ENCODE measurements at regions not wholly inside any gene's neighbourhood (a gene's known extent, or its start where the extent isn't known, plus 50 kb on each side); places are given as distances from the start of the nearest gene placed in this dataset.
"Not testable (repeated sequence)": the region's sequence is repeated elsewhere in the genome, so short reads cannot be mapped to it uniquely, and the experiment has no call there.

DNA sequence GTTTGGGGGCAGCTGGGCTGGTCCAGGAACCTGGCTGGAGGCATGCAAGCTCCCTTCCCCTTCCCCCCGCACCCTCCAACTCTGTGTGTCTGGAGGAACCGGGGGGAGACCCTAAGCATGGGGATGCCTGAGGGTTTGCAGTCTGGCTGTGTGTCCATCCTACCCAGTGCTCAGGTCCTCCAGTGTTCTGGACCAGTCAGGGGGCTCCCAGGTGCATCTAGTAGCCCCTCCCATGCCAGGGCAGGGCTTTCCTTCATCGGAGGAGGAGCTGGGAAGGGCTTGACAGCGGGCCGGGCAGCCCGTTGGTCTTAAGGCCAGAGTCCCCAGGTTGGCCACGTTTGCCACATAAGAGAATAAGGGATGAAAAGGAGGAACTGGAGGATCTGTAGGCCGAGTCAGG lies 62.6 kb upstream of the IGFBPL1 start:
- Histone ChIP-seq H4K20me1 (ENCODE audit: control insufficient read depth, extremely low read depth, insufficient read depth, low read length) (no peaks in the 10 kb centered on the region), H3K9ac (ENCODE audit: control insufficient read depth, extremely low read depth, insufficient read depth, low read length) (no peak overlapping the region), H2AFZ (ENCODE audit: control insufficient read depth, low read length) (no peak overlapping the region), H3K4me1 (ENCODE audit: control insufficient read depth, extremely low read depth, insufficient read depth, low read length) (peaks cover 16% of the 10 kb centered on the region), H3K79me2 (ENCODE audit: control insufficient read depth, insufficient read depth, low read length) (no peaks in the 10 kb centered on the region), H3K27ac (ENCODE audit: control insufficient read depth, insufficient read depth, low read length) (no peak overlapping the region), H3K9me1 (ENCODE audit: control insufficient read depth, extremely low read depth, insufficient read depth, low read length) (no peaks in the 10 kb centered on the region), H3K4me2 (ENCODE audit: control insufficient read depth, extremely low read depth, insufficient read depth, low read depth, low read length) (no peak overlapping the region), H3K4me3 (ENCODE audit: control insufficient read depth in 2 of 3, extremely low read depth in 1 of 3, insufficient read depth in 2 of 3, low read depth in 1 of 3, low read length in 3 of 3) (no peak overlapping the region), H3K36me3 (ENCODE audit: control insufficient read depth in 2 of 2, extremely low read depth in 1 of 2, insufficient read depth in 2 of 2, low read length in 2 of 2) (no peaks in the 10 kb centered on the region), H3K27me3 (ENCODE audit: control insufficient read depth, extremely low read depth, insufficient read depth, low read length) (no peaks in the 10 kb centered on the region), H3K9me3 (ENCODE audit: control insufficient read depth, low read depth, low read length) (no peaks in the 10 kb centered on the region)
- FAIRE-seq (no peak), DNase-seq (ENCODE audit: low read depth, low spot score) (no peak)
- dilution Hi-C loops (cut with MboI; ENCODE audit: extremely low pct_ligation_motif_present, low sequenced_read_pairs) = no loop called here
- TF ChIP-seq EZH2 (IDR thresholded peaks at IDR 0.05; ENCODE audit: low read length) (no peak), CTCF (optimal IDR thresholded peaks at IDR 0.05 in 1 of 3, IDR thresholded peaks at IDR 0.05 in 1 of 3, conservative IDR thresholded peaks at IDR 0.05 in 1 of 3; ENCODE audit: extremely low read depth in 1 of 3, insufficient read depth in 2 of 3, low read length in 3 of 3) (no peak)

GRCh38 chr9:38486056-38486615 lies 61.9 kb upstream of the IGFBPL1 start:
- Histone ChIP-seq H4K20me1 (ENCODE audit: control insufficient read depth, extremely low read depth, insufficient read depth, low read length) (no peaks in the 10 kb centered on the region), H3K9me1 (ENCODE audit: control insufficient read depth, extremely low read depth, insufficient read depth, low read length) (no peaks in the 10 kb centered on the region), H3K27ac (ENCODE audit: control insufficient read depth, insufficient read depth, low read length) (no peak overlapping the region), H3K4me2 (ENCODE audit: control insufficient read depth, extremely low read depth, insufficient read depth, low read depth, low read length) (no peak overlapping the region), H3K9ac (ENCODE audit: control insufficient read depth, extremely low read depth, insufficient read depth, low read length) (no peak overlapping the region), H2AFZ (ENCODE audit: control insufficient read depth, low read length) (no peak overlapping the region), H3K9me3 (ENCODE audit: control insufficient read depth, low read depth, low read length) (no peaks in the 10 kb centered on the region), H3K27me3 (ENCODE audit: control insufficient read depth, extremely low read depth, insufficient read depth, low read length) (no peaks in the 10 kb centered on the region), H3K36me3 (ENCODE audit: control insufficient read depth in 2 of 2, extremely low read depth in 1 of 2, insufficient read depth in 2 of 2, low read length in 2 of 2) (no peaks in the 10 kb centered on the region), H3K4me3 (ENCODE audit: control insufficient read depth in 2 of 3, extremely low read depth in 1 of 3, insufficient read depth in 2 of 3, low read depth in 1 of 3, low read length in 3 of 3) (no peak overlapping the region), H3K4me1 (ENCODE audit: control insufficient read depth, extremely low read depth, insufficient read depth, low read length) (peaks cover 16% of the 10 kb centered on the region), H3K79me2 (ENCODE audit: control insufficient read depth, insufficient read depth, low read length) (no peaks in the 10 kb centered on the region)
- TF ChIP-seq EZH2 (IDR thresholded peaks at IDR 0.05; ENCODE audit: low read length) = no peak
- TF ChIP-seq CTCF (optimal IDR thresholded peaks at IDR 0.05 in 1 of 3, IDR thresholded peaks at IDR 0.05 in 1 of 3, conservative IDR thresholded peaks at IDR 0.05 in 1 of 3; ENCODE audit: extremely low read depth in 1 of 3, insufficient read depth in 2 of 3, low read length in 3 of 3) = no peak
- DNase-seq (ENCODE audit: low read depth, low spot score) = no peak
- no peak for FAIRE-seq
- dilution Hi-C loops (cut with MboI; ENCODE audit: extremely low pct_ligation_motif_present, low sequenced_read_pairs) = no loop called here

GRCh38 chr9:38484076-38484665 lies 59.9 kb upstream of the IGFBPL1 start:
- peaks cover 16% of the 10 kb centered on the region for H3K4me1 ChIP-seq (ENCODE audit: control insufficient read depth, extremely low read depth, insufficient read depth, low read length)
- FAIRE-seq; H3K9me3 ChIP-seq (ENCODE audit: control insufficient read depth, low read depth, low read length); H4K20me1 ChIP-seq (ENCODE audit: control insufficient read depth, extremely low read depth, insufficient read depth, low read length); DNase-seq (ENCODE audit: low read depth, low spot score); H3K36me3 ChIP-seq (ENCODE audit: control insufficient read depth in 2 of 2, extremely low read depth in 1 of 2, insufficient read depth in 2 of 2, low read length in 2 of 2); H3K4me2 ChIP-seq (ENCODE audit: control insufficient read depth, extremely low read depth, insufficient read depth, low read depth, low read length); H2AFZ ChIP-seq (ENCODE audit: control insufficient read depth, low read length); H3K27me3 ChIP-seq (ENCODE audit: control insufficient read depth, extremely low read depth, insufficient read depth, low read length); dilution Hi-C loops (cut with MboI; ENCODE audit: extremely low pct_ligation_motif_present, low sequenced_read_pairs); H3K4me3 ChIP-seq (ENCODE audit: control insufficient read depth in 2 of 3, extremely low read depth in 1 of 3, insufficient read depth in 2 of 3, low read depth in 1 of 3, low read length in 3 of 3); H3K27ac ChIP-seq (ENCODE audit: control insufficient read depth, insufficient read depth, low read length); H3K9me1 ChIP-seq (ENCODE audit: control insufficient read depth, extremely low read depth, insufficient read depth, low read length); H3K9ac ChIP-seq (ENCODE audit: control insufficient read depth, extremely low read depth, insufficient read depth, low read length); H3K79me2 ChIP-seq (ENCODE audit: control insufficient read depth, insufficient read depth, low read length): not testable (repeated sequence)
